Lower lobe of right lung (tissue), 2 donors: ENCODE measurements at regions not wholly inside any gene's neighbourhood (a gene's known extent, or its start where the extent isn't known, plus 50 kb on each side); places are given as distances from the start of the nearest gene placed in this dataset.
A peak's percentile ranks its signal among the peaks of the same experiment; 100 is the strongest.
"Not testable (repeated sequence)": the region's sequence is repeated elsewhere in the genome, so short reads cannot be mapped to it uniquely, and the experiment has no call there.

Experiments used
- ATAC-seq, 2 donors: fragments of 200-7000 bp; cut with Tn5 transposase; one replicate each; pipeline ENCODE4 v1.9.1; 2020 to 2022; ENCODE audit warnings: mild to moderate bottlenecking in 2 of 2, moderate library complexity in 2 of 2
- DNase-seq: peaks from one replicate; pipeline ENCODE4 v3.0.0-alpha.2; 2020
- H3K27ac ChIP-seq: fragments of 200-600 bp; one replicate; pipeline ENCODE4 v1.8.0; 2022
- H3K27me3 ChIP-seq: fragments of 200-600 bp; one replicate; pipeline ENCODE4 v1.8.0; 2022; ENCODE audit warnings: low read depth
- H3K36me3 ChIP-seq: fragments of 200-600 bp; one replicate; pipeline ENCODE4 v1.8.0; 2022; ENCODE audit warnings: mild to moderate bottlenecking
- H3K4me1 ChIP-seq: fragments of 200-600 bp; one replicate; pipeline ENCODE4 v1.8.0; 2022
- H3K4me3 ChIP-seq: fragments of 200-600 bp; one replicate; pipeline ENCODE4 v1.8.0; 2022; ENCODE audit warnings: mild to moderate bottlenecking
- H3K9me3 ChIP-seq: fragments of 200-600 bp; one replicate; pipeline ENCODE4 v1.8.0; 2022
- CTCF ChIP-seq: fragments of 200-600 bp; IDR thresholded peaks from one replicate; pipeline ENCODE4 v1.8.0; 2022; ENCODE audit warnings: antibody characterized with exemption, mild to moderate bottlenecking
- intact Hi-C: fragments of 100-400 bp; cut with DNase I; formaldehyde crosslinking; loops from one replicate; pipeline ENCODE4 v1.11.0; 2022
- donor health status: DM: no; HTN: yes; CAD: no; lungs with severe emphysema.

- Histone ChIP-seq H3K9me3 (no peaks in the 10 kb centered on the region), H3K27me3 (no peaks in the 10 kb centered on the region), H3K4me1 (no peaks in the 10 kb centered on the region), H3K36me3 (no peaks in the 10 kb centered on the region), H3K27ac (no peak overlapping the region), H3K4me3 (no peak overlapping the region)
- DNase-seq (no peak), ATAC-seq (no peak)
- no peak for TF ChIP-seq CTCF
- intact Hi-C loops, result no loop called here
These were observed 150.3 kb upstream of the ALG10B start for GRCh38 chr12:38166225-38166624.

- ATAC-seq (no peak), DNase-seq (no peak)
- intact Hi-C loops, result no loop called here
- Histone ChIP-seq H3K4me3 (no peak overlapping the region), H3K36me3 (no peaks in the 10 kb centered on the region), H3K4me1 (no peaks in the 10 kb centered on the region), H3K27me3 (no peaks in the 10 kb centered on the region), H3K9me3 (no peaks in the 10 kb centered on the region), H3K27ac (no peak overlapping the region)
- TF ChIP-seq CTCF, result no peak
These were observed 141.0 kb upstream of the ALG10B start for GRCh38 chr12:38175538-38175937.

- H3K27ac ChIP-seq, intact Hi-C loops, H3K4me1 ChIP-seq, H3K36me3 ChIP-seq, H3K4me3 ChIP-seq, H3K27me3 ChIP-seq, H3K9me3 ChIP-seq: not testable (repeated sequence)
- DNase-seq (peak; percentile 71), ATAC-seq (peak; percentile 65 to 76)
These were observed 133.0 kb upstream of the ALG10B start for GRCh38 chr12:38183617-38184016.

- H3K4me3 ChIP-seq, DNase-seq, H3K36me3 ChIP-seq, intact Hi-C loops, H3K27ac ChIP-seq, H3K9me3 ChIP-seq, H3K27me3 ChIP-seq, ATAC-seq, H3K4me1 ChIP-seq: not testable (repeated sequence)
These were observed 119.3 kb upstream of the ALG10B start for GRCh38 chr12:38197286-38197685.

- H3K4me3 ChIP-seq, result no peak overlapping the region
- no peak overlapping the region for H3K27ac ChIP-seq
- DNase-seq (no peak), ATAC-seq (no peak)
- no peaks in the 10 kb centered on the region for H3K9me3 ChIP-seq
- no peak for TF ChIP-seq CTCF
- H3K4me1 ChIP-seq, result no peaks in the 10 kb centered on the region
- no peaks in the 10 kb centered on the region for H3K27me3 ChIP-seq
- no peaks in the 10 kb centered on the region for H3K36me3 ChIP-seq
- intact Hi-C loops, result no loop called here
These were observed 114.9 kb upstream of the ALG10B start for GRCh38 chr12:38201461-38202276.

GRCh38 chr12:38204831-38205230, 111.7 kb upstream of the ALG10B start:
- H3K4me3 ChIP-seq, result no peak overlapping the region
- no peak for TF ChIP-seq CTCF
- no peaks in the 10 kb centered on the region for H3K27me3 ChIP-seq
- intact Hi-C loops, result no loop called here
- DNase-seq, result no peak
- no peaks in the 10 kb centered on the region for H3K36me3 ChIP-seq
- no peaks in the 10 kb centered on the region for H3K4me1 ChIP-seq
- H3K9me3 ChIP-seq, result no peaks in the 10 kb centered on the region
- no peak overlapping the region for H3K27ac ChIP-seq
- no peak for ATAC-seq
